Uterus (tissue), 3 donors: ENCODE measurements at regions not wholly inside any gene's neighbourhood (a gene's known extent, or its start where the extent isn't known, plus 50 kb on each side); places are given as distances from the start of the nearest gene placed in this dataset.

Source experiments
- DNase-seq, 2 donors: peaks; one replicate each; pipeline ENCODE4 v3.0.0-alpha.2; 2019 to 2020
- H3K27ac ChIP-seq, 2 donors: fragments of 200-600 bp; sonication (generic); 1 replicate in 1 of 2; 2 replicates in 1 of 2; pipeline ENCODE4 v1.5.1; 2016 to 2018
- H3K27me3 ChIP-seq, 2 donors: fragments of 200-600 bp; sonication (generic); one replicate each; pipeline ENCODE4 v1.5.1; 2018 to 2019; ENCODE audit warnings: control low read depth in 1 of 2
- H3K36me3 ChIP-seq, 2 donors: fragments of 200-600 bp; sonication (generic); one replicate each; pipeline ENCODE4 v1.5.1; 2019; ENCODE audit warnings: control low read depth in 1 of 2
- H3K4me1 ChIP-seq, 2 donors: fragments of 200-600 bp; sonication (generic); one replicate each; pipeline ENCODE4 v1.5.1; 2018 to 2019; ENCODE audit warnings: control low read depth in 1 of 2
- H3K4me3 ChIP-seq, 2 donors: fragments of 200-600 bp; sonication (generic); 1 replicate in 1 of 2; 2 replicates in 1 of 2; pipeline ENCODE4 v1.5.1; 2018 to 2019; ENCODE audit warnings: mild to moderate bottlenecking in 1 of 2
- H3K9me3 ChIP-seq, 2 donors: fragments of 200-600 bp; sonication (generic); one replicate each; pipeline ENCODE4 v1.5.1; 2019; ENCODE audit warnings: control low read depth in 1 of 2
- CTCF ChIP-seq, 4 experiments: fragments of 200-600 bp in 2 of 4; fragments of 450-650 bp in 2 of 4; sonication (generic) in 2 of 4; IDR thresholded peaks; one replicate each; pipeline ENCODE4 v1.5.1; 2016 to 2019; ENCODE audit warnings: antibody characterized with exemption in 4 of 4, mild to moderate bottlenecking in 2 of 4, moderate library complexity in 1 of 4
- POLR2A ChIP-seq, 2 donors: fragments of 450-650 bp; IDR thresholded peaks; one replicate each; pipeline ENCODE4 v1.6.1; 2016; ENCODE audit warnings: antibody characterized with exemption in 2 of 2, mild to moderate bottlenecking in 1 of 2, moderate library complexity in 1 of 2
- intact Hi-C: fragments of 100-400 bp; cut with DNase I; formaldehyde crosslinking; loops from one replicate; pipeline ENCODE4 v1.15.1; 2023; ENCODE audit warnings: low total_unique reads
- donor health status: DM: yes; HTN: yes; CAD: no.

- DNase-seq: no peak
- Histone ChIP-seq H3K36me3 (no peaks in the 10 kb centered on the region), H3K9me3 (no peaks in the 10 kb centered on the region), H3K4me1 (no peaks in the 10 kb centered on the region), H3K27ac (no peak overlapping the region), H3K27me3 (no peaks in the 10 kb centered on the region), H3K4me3 (no peak overlapping the region)
- intact Hi-C loops: no loop called here
- no peak for TF ChIP-seq POLR2A (IDR thresholded peaks at IDR 0.05)
- TF ChIP-seq CTCF (IDR thresholded peaks at IDR 0.05): no peak
Observed at GRCh38 chr22:27454807-27455450, 346.6 kb downstream of the MN1 start.

GRCh38 chr22:27455526-27455925 is 346.0 kb downstream of the MN1 start:
- Histone ChIP-seq H3K9me3 (no peaks in the 10 kb centered on the region), H3K4me3 (no peak overlapping the region), H3K36me3 (no peaks in the 10 kb centered on the region), H3K4me1 (no peaks in the 10 kb centered on the region), H3K27me3 (no peaks in the 10 kb centered on the region), H3K27ac (no peak overlapping the region)
- TF ChIP-seq POLR2A (IDR thresholded peaks at IDR 0.05) (no peak), CTCF (IDR thresholded peaks at IDR 0.05) (no peak)
- intact Hi-C loops: no loop called here
- DNase-seq: no peak

GRCh38 chr22:27456696-27457503 is 344.7 kb downstream of the MN1 start:
- TF ChIP-seq CTCF (IDR thresholded peaks at IDR 0.05) (no peak), POLR2A (IDR thresholded peaks at IDR 0.05) (no peak)
- no peaks in the 10 kb centered on the region for H3K9me3 ChIP-seq
- no peak for DNase-seq
- no peaks in the 10 kb centered on the region for H3K27me3 ChIP-seq
- H3K4me1 ChIP-seq: no peaks in the 10 kb centered on the region
- no peaks in the 10 kb centered on the region for H3K36me3 ChIP-seq
- H3K27ac ChIP-seq: no peak overlapping the region
- intact Hi-C loops: no loop called here
- no peak overlapping the region for H3K4me3 ChIP-seq

- Histone ChIP-seq H3K27me3 (no peaks in the 10 kb centered on the region), H3K27ac (no peak overlapping the region), H3K4me1 (no peaks in the 10 kb centered on the region), H3K9me3 (no peaks in the 10 kb centered on the region), H3K36me3 (no peaks in the 10 kb centered on the region), H3K4me3 (no peak overlapping the region)
- DNase-seq: no peak
- intact Hi-C loops: no loop called here
- TF ChIP-seq POLR2A (IDR thresholded peaks at IDR 0.05) (no peak), CTCF (IDR thresholded peaks at IDR 0.05) (no peak)
Observed at GRCh38 chr22:27459999-27460398, 341.6 kb downstream of the MN1 start.

GRCh38 chr22:27460591-27461347 is 340.8 kb downstream of the MN1 start:
- intact Hi-C loops: no loop called here
- no peaks in the 10 kb centered on the region for H3K27me3 ChIP-seq
- TF ChIP-seq POLR2A (IDR thresholded peaks at IDR 0.05) (no peak), CTCF (IDR thresholded peaks at IDR 0.05) (no peak)
- peak in 1 of 2 donors; percentile 43 for DNase-seq
- H3K9me3 ChIP-seq: no peaks in the 10 kb centered on the region
- H3K4me1 ChIP-seq: no peaks in the 10 kb centered on the region
- no peaks in the 10 kb centered on the region for H3K36me3 ChIP-seq
- no peak overlapping the region for H3K27ac ChIP-seq
- H3K4me3 ChIP-seq: no peak overlapping the region
